H1 (cell line): ENCODE measurements at regions not wholly inside any gene's neighbourhood (a gene's known extent, or its start where the extent isn't known, plus 50 kb on each side); places are given as distances from the start of the nearest gene placed in this dataset.

ENCODE experiments used
- CHD2 ChIP-seq: IDR thresholded peaks from 2 replicates; pipeline ENCODE4 v1.6.1; 2012; ENCODE audit warnings: low read length, improper control_type of control experiment
- CHD7 ChIP-seq: fragments of 300-600 bp; sonication (generic); IDR thresholded peaks from 2 replicates; pipeline ENCODE4 v1.7.1; 2012; ENCODE audit warnings: low read length, moderate library complexity, mild to moderate bottlenecking, inconsistent platforms; ENCODE audit not compliant: insufficient replicate concordance
- CTBP2 ChIP-seq: IDR thresholded peaks from 2 replicates; pipeline ENCODE4 v1.7.0; 2011; ENCODE audit warnings: borderline replicate concordance, mild to moderate bottlenecking, moderate library complexity, mixed read lengths, low read length; ENCODE audit not compliant: insufficient read depth, insufficient read length
- CTCF ChIP-seq, 3 experiments: IDR thresholded peaks; 1 replicate in 2 of 3; 2 replicates in 1 of 3; pipeline versions ENCODE4 v1.5.1 to v1.6.1; 2011; ENCODE audit warnings: low read length in 3 of 3, mild to moderate bottlenecking in 3 of 3, inconsistent platforms in 2 of 3, low read depth in 1 of 3, moderate library complexity in 1 of 3; ENCODE audit not compliant: insufficient read depth in 1 of 3; ENCODE audit errors: control extremely low read depth in 1 of 3
- HDAC2 ChIP-seq, 2 experiments: fragments of 300-600 bp in 1 of 2; sonication (generic) in 1 of 2; IDR thresholded peaks; 2 replicates each; pipeline ENCODE4 v1.6.1; 2011 to 2012; ENCODE audit warnings: low read depth in 2 of 2, low read length in 2 of 2, mild to moderate bottlenecking in 2 of 2, moderate library complexity in 2 of 2, borderline replicate concordance in 1 of 2, inconsistent platforms in 1 of 2
- JUN ChIP-seq: IDR thresholded peaks from 2 replicates; pipeline ENCODE4 v1.6.1; 2011; ENCODE audit warnings: low read depth, mild to moderate bottlenecking, improper control_type of control experiment, low read length
- RXRA ChIP-seq: IDR thresholded peaks from 2 replicates; pipeline ENCODE4 v1.6.1; 2011; ENCODE audit warnings: low read depth, mild to moderate bottlenecking, low read length, moderate library complexity; ENCODE audit not compliant: insufficient read depth
- SIRT6 ChIP-seq: IDR thresholded peaks from one replicate; pipeline ENCODE4 v1.7.1; 2012; ENCODE audit warnings: low read length, inconsistent platforms

- TF ChIP-seq CHD7 = no peak
- no peak for TF ChIP-seq CHD2
- peak in 2 of 3 experiments; percentile 35 to 40; a peak in 2 of 4 replicates for TF ChIP-seq CTCF (IDR thresholded peaks at IDR 0.05; ENCODE audit: control extremely low read depth in 1 of 3, insufficient read depth in 1 of 3, low read depth in 1 of 3, low read length in 3 of 3)
- TF ChIP-seq HDAC2 (IDR thresholded peaks at IDR 0.05; ENCODE audit: borderline replicate concordance in 1 of 2, low read depth in 2 of 2, low read length in 2 of 2) = 0 out of 4 replicates have a peak, but pooled peaks of 1 of the 2 experiments have one; percentile 28
- TF ChIP-seq SIRT6 = no peak
- no peak for TF ChIP-seq RXRA
- no peak for TF ChIP-seq JUN
- TF ChIP-seq CTBP2 = no peak
- TF ChIP-seq, all 59 proteins: peak for 3
Observed at GRCh38 chr15:62392376-62392775, 227.3 kb upstream of the C2CD4B start (continued).
